ENCODE measurements at regions not wholly inside any gene's neighbourhood (a gene's known extent, or its start where the extent isn't known, plus 50 kb on each side); places are given as distances from the start of the nearest gene placed in this dataset.
A peak's percentile ranks its signal among the peaks of the same experiment; 100 is the strongest.

- in situ Hi-C loops (cut with MboI; ENCODE audit: low sequenced_read_pairs), result no loop called here
- dilution Hi-C loops (cut with HindIII; ENCODE audit: low sequenced_read_pairs, unreplicated experiment), result no loop called here
- Histone ChIP-seq H3K18ac (ENCODE audit: low read depth, low read length) (no peak overlapping the region), H3K4me3 (ENCODE audit: insufficient read depth, low read depth, low read length) (no peak overlapping the region), H4K5ac (ENCODE audit: low read depth, low read length) (no peak overlapping the region), H2BK15ac (ENCODE audit: low read depth, low read length) (no peak overlapping the region), H4K91ac (ENCODE audit: insufficient read depth, low read depth, low read length) (no peak overlapping the region), H4K8ac (ENCODE audit: low read depth in 2 of 2, low read length in 2 of 2) (no peak overlapping the region), H2BK5ac (ENCODE audit: low read depth, low read length, poor library complexity, severe bottlenecking) (no peak overlapping the region), H3K14ac (replicated peaks; ENCODE audit: low read depth, low read length) (no peak overlapping the region), H2BK20ac (ENCODE audit: low read depth, low read length) (no peak overlapping the region), H4K20me1 (ENCODE audit: insufficient read depth, low read length) (no peaks in the 10 kb centered on the region), H3K23ac (ENCODE audit: low read depth, low read length) (no peak overlapping the region), H3K9me3 (ENCODE audit: control insufficient read depth, insufficient read depth, low read length) (no peaks in the 10 kb centered on the region), H3K4me1 (ENCODE audit: control insufficient read depth, insufficient read depth, low read length) (no peaks in the 10 kb centered on the region), H2AFZ (replicated peaks; ENCODE audit: low read length, poor library complexity) (no peak overlapping the region), H2AK5ac (ENCODE audit: low read depth, low read length) (no peak overlapping the region), H3K27ac (ENCODE audit: insufficient read depth, low read length) (no peak overlapping the region), H3K4ac (ENCODE audit: low read depth, low read length) (no peak overlapping the region), H3K79me1 (ENCODE audit: low read depth in 1 of 2, low read length in 2 of 2) (no peaks in the 10 kb centered on the region), H3K36me3 (ENCODE audit: control insufficient read depth, insufficient read depth, low read length) (no peaks in the 10 kb centered on the region), H2BK120ac (ENCODE audit: low read depth, low read length) (no peak overlapping the region), H3K4me2 (ENCODE audit: low read depth, low read length) (no peak overlapping the region), H3K9ac (ENCODE audit: low read depth, low read length) (no peak overlapping the region), H3K9me1 (ENCODE audit: insufficient read depth, low read length) (no peaks in the 10 kb centered on the region), H2AK9ac (replicated peaks; ENCODE audit: low read depth, low read length, poor library complexity) (no peak overlapping the region), H3K56ac (ENCODE audit: extremely low read depth, insufficient read depth, low read length) (no peak overlapping the region), H3K27me3 (ENCODE audit: control insufficient read depth, insufficient read depth, low read length) (no peaks in the 10 kb centered on the region)
- ATAC-seq (ENCODE audit: low read depth) (no peak), DNase-seq (no peak)
- ChIA-PET POLR2A (ENCODE audit: unreplicated experiment) (no interaction called here), CTCF (no interaction called here)
- intact Hi-C loops (cut with micrococcal nuclease), result no loop called here
- TF ChIP-seq MXI1 (IDR thresholded peaks at IDR 0.05; ENCODE audit: borderline replicate concordance, low read depth, low read length), result no peak
- TF ChIP-seq MAFK (IDR thresholded peaks at IDR 0.05; ENCODE audit: low read depth, low read length), result peak; percentile 79
- BruUV-seq (replicated peaks), result no TSS peak
- WGBS, 2 experiments (ENCODE audit: extremely low coverage in 2 of 2, insufficient read length in 1 of 2), result no CpG with 5 or more reads among the region's 2 CpGs
Measured at GRCh38 chr9:74355107-74355506, 142.0 kb upstream of the RORB start.

Measured in IMR-90 (cell line).